ENCODE measurements at regions not wholly inside any gene's neighbourhood (a gene's known extent, or its start where the extent isn't known, plus 50 kb on each side); places are given as distances from the start of the nearest gene placed in this dataset.
A peak's percentile ranks its signal among the peaks of the same experiment; 100 is the strongest.

- ChIA-PET POLR2A (no interaction called here), CTCF (no interaction called here)
- no TSS peak for BruUV-seq (replicated peaks)
- intact Hi-C loops (cut with micrococcal nuclease): no loop called here
- peaks cover 7% of the 10 kb centered on the region for H3K4me1 Mint-ChIP-seq (ENCODE audit: insufficient read depth, unreplicated experiment)
- no peaks in the 10 kb centered on the region for H3K27me3 Mint-ChIP-seq (ENCODE audit: insufficient read depth, unreplicated experiment)
- peaks cover 33% of the 10 kb centered on the region for H3K9me3 Mint-ChIP-seq (ENCODE audit: unreplicated experiment)
- no peak overlapping the region for H3K4me3 Mint-ChIP-seq (ENCODE audit: unreplicated experiment)
- TF ChIP-seq CTCF (IDR thresholded peaks at IDR 0.05; ENCODE audit: unreplicated experiment): no peak
- H3K36me3 Mint-ChIP-seq (ENCODE audit: insufficient read depth, unreplicated experiment): no peaks in the 10 kb centered on the region
- no peak overlapping the region for H3K27ac Mint-ChIP-seq (ENCODE audit: low read depth, unreplicated experiment)
- DNase-seq (ENCODE audit: unreplicated experiment): no peak
Measured at GRCh38 chr21:19290328-19290727, 886.7 kb upstream of the TMPRSS15 start.

DNA sequence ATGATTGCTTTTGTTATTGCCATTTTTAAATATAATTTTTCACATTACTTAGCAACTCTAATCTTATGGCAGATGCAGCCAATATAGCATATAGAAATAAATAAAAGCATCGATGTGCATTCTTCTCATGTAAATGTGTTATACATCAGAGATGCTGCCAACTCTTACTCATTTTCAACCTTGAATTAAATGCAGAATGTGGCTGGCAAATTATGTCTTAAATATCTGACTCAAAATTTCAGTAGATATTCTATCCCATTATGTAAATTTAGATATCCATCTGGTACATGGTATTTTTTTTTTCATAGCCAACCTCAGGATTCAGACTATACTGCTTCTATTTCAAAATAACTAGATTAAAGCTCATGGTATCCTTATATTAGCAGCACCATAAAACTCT, 916.7 kb upstream of the TMPRSS15 start:
- H3K27ac Mint-ChIP-seq (ENCODE audit: low read depth, unreplicated experiment): no peak overlapping the region
- no TSS peak for BruUV-seq (replicated peaks)
- intact Hi-C loops (cut with micrococcal nuclease): loop anchor here (5.0 kb wide), 2 partner anchors 368 to 798 kb away; no protein-coding TSS in a partner anchor
- CTCF ChIA-PET: interaction anchor here (0.6 to 2.5 kb wide), 4 partner anchors 154 to 720 kb away, joined by 3 to 14 read pairs (median 3); no protein-coding TSS in a partner anchor
- H3K36me3 Mint-ChIP-seq (ENCODE audit: insufficient read depth, unreplicated experiment): no peaks in the 10 kb centered on the region
- POLR2A ChIA-PET: interaction anchor here (0.7 kb wide), 1 partner anchor 379 kb away, joined by 3 read pairs; no protein-coding TSS in a partner anchor
- peaks cover 6% of the 10 kb centered on the region for H3K9me3 Mint-ChIP-seq (ENCODE audit: unreplicated experiment)
- H3K4me1 Mint-ChIP-seq (ENCODE audit: insufficient read depth, unreplicated experiment): peaks cover 4% of the 10 kb centered on the region
- no peak for TF ChIP-seq CTCF (IDR thresholded peaks at IDR 0.05; ENCODE audit: unreplicated experiment)
- no peaks in the 10 kb centered on the region for H3K27me3 Mint-ChIP-seq (ENCODE audit: insufficient read depth, unreplicated experiment)
- DNase-seq (ENCODE audit: unreplicated experiment): no peak
- no peak overlapping the region for H3K4me3 Mint-ChIP-seq (ENCODE audit: unreplicated experiment)

- peaks cover 4% of the 10 kb centered on the region for H3K4me1 Mint-ChIP-seq (ENCODE audit: insufficient read depth, unreplicated experiment)
- ChIA-PET CTCF (interaction anchor here (0.6 to 2.5 kb wide), 9 partner anchors 369 to 1650 kb away, joined by 3 to 14 read pairs (median 3); no protein-coding TSS in a partner anchor), POLR2A (interaction anchor here (1.0 to 1.7 kb wide), 3 partner anchors 12 to 1553 kb away, joined by 4 read pairs; no protein-coding TSS in a partner anchor)
- no peaks in the 10 kb centered on the region for H3K36me3 Mint-ChIP-seq (ENCODE audit: insufficient read depth, unreplicated experiment)
- H3K4me3 Mint-ChIP-seq (ENCODE audit: unreplicated experiment): no peak overlapping the region
- intact Hi-C loops (cut with micrococcal nuclease): loop anchor here (1.0 to 5.0 kb wide), 3 partner anchors 369 to 1561 kb away; no protein-coding TSS in a partner anchor
- no peaks in the 10 kb centered on the region for H3K27me3 Mint-ChIP-seq (ENCODE audit: insufficient read depth, unreplicated experiment)
- TF ChIP-seq CTCF (IDR thresholded peaks at IDR 0.05; ENCODE audit: unreplicated experiment): no peak
- no TSS peak for BruUV-seq (replicated peaks)
- no peak for DNase-seq (ENCODE audit: unreplicated experiment)
- H3K9me3 Mint-ChIP-seq (ENCODE audit: unreplicated experiment): peaks cover 6% of the 10 kb centered on the region
- H3K27ac Mint-ChIP-seq (ENCODE audit: low read depth, unreplicated experiment): no peak overlapping the region
Measured at GRCh38 chr21:19321688-19322087, 918.1 kb upstream of the TMPRSS15 start.

DNA sequence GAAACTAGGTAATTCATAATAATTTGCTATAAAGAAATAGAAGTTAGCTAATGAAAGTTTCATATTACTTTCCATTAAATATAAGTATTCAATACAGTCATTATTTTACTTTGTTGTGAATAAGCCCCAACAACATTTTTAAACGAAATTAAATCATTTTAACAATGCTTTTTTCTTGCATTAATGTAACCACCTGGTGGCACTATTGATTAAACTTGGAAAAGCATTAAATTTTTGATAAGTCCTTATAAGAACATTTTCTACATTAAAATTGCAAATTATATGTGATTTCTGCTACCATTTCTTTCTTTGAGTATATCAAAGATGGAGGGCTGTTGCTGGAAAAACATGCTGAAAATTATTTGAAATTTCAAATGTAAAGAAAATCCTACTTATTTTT, 918.8 kb upstream of the TMPRSS15 start:
- BruUV-seq (replicated peaks): no TSS peak
- Mint-ChIP-seq H3K9me3 (ENCODE audit: unreplicated experiment) (peaks cover 6% of the 10 kb centered on the region), H3K4me1 (ENCODE audit: insufficient read depth, unreplicated experiment) (peaks cover 4% of the 10 kb centered on the region), H3K27ac (ENCODE audit: low read depth, unreplicated experiment) (no peak overlapping the region), H3K27me3 (ENCODE audit: insufficient read depth, unreplicated experiment) (no peaks in the 10 kb centered on the region), H3K36me3 (ENCODE audit: insufficient read depth, unreplicated experiment) (no peaks in the 10 kb centered on the region), H3K4me3 (ENCODE audit: unreplicated experiment) (no peak overlapping the region)
- ChIA-PET CTCF (interaction anchor here (0.8 to 2.5 kb wide), 4 partner anchors 370 to 1554 kb away, joined by 3 to 14 read pairs (median 4); no protein-coding TSS in a partner anchor), POLR2A (interaction anchor here (1.4 to 1.7 kb wide), 2 partner anchors 11 to 660 kb away, joined by 4 read pairs; no protein-coding TSS in a partner anchor)
- DNase-seq (ENCODE audit: unreplicated experiment): peak; percentile 20
- TF ChIP-seq CTCF (IDR thresholded peaks at IDR 0.05; ENCODE audit: unreplicated experiment): peak; percentile 50
- intact Hi-C loops (cut with micrococcal nuclease): loop anchor here (1.0 to 5.0 kb wide), 3 partner anchors 370 to 1560 kb away; no protein-coding TSS in a partner anchor
